Lung microvascular endothelial cell (primary cell): ENCODE measurements at regions not wholly inside any gene's neighbourhood (a gene's known extent, or its start where the extent isn't known, plus 50 kb on each side); places are given as distances from the start of the nearest gene placed in this dataset.

Source experiments
- DNase-seq, 2 donors: peaks; one replicate each; pipeline versions ENCODE4 v3.0.0 to v3.0.0-alpha.2; 2010; ENCODE audit warnings: low read depth in 2 of 2

DNA sequence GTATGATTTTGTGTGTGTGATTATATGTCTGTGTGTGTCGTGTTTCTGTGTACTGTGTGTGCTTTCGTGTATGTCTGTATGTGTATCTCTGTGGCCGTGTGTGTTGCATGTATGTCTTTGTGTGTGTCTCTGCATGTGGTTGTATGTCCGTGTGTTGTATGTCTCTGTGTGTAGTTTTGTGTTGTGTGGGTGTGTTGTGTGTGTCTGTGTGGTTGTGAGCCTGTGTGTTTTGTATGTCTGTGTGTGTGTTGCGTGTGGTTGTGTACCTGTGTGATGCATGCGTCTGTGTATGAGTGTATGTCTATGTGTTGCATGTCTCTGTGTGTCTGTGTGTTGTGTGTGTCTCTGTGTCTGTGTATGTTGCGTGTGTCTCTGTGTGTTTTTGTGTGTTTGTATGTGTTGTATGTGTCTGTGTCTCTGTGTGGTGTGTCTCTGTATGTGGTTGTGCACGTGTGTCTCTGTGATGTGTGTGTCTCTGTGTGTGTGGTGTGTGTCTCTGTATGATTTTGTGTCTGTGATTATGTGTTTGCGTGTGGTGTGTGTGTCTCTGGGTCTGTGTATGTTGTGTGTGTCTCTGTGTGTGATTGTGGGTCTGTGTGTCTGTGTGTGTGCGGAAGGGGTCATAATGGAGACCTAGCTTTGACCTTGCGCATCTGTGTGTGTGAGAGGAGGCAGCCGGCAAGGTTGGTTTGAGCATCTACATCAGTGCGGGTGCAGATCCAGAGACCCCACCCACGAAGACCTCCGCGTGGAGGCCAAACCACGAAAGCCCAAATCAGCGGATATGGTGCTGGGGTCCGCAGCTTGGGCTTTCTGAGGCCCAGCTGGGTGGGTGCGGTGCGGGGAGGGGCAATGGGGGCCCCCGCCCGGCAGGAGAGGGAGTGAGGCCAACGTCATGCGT lies 212.6 kb upstream of the GSE1 start:
- no peak for DNase-seq

DNA sequence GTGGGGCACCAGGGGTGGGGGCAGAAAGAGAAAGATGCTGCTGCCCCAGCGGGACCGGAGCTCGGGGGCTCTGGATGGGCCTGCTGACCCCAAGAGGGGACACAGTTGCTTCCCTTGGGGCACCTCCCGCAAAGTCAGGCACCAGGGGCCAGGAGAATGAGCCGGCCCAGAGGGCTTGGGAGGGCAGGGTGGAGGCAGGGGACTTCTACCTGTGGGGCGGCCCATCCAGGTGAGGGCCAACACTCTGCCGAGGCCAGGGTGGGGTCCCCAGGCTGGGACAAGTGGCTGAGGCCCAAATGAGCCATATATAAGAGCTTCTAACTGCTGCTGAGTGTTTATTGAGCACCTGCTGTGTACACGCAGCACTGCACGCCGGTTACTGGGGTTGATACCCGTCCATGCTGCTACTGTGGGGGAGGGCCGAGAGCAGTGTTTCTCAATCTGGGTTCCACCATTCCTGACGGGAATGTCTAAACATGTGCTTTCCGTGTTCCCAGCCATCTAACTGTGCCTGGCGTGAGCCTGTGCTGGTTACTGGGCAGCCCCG lies 211.7 kb upstream of the GSE1 start:
- no peak for DNase-seq

DNA sequence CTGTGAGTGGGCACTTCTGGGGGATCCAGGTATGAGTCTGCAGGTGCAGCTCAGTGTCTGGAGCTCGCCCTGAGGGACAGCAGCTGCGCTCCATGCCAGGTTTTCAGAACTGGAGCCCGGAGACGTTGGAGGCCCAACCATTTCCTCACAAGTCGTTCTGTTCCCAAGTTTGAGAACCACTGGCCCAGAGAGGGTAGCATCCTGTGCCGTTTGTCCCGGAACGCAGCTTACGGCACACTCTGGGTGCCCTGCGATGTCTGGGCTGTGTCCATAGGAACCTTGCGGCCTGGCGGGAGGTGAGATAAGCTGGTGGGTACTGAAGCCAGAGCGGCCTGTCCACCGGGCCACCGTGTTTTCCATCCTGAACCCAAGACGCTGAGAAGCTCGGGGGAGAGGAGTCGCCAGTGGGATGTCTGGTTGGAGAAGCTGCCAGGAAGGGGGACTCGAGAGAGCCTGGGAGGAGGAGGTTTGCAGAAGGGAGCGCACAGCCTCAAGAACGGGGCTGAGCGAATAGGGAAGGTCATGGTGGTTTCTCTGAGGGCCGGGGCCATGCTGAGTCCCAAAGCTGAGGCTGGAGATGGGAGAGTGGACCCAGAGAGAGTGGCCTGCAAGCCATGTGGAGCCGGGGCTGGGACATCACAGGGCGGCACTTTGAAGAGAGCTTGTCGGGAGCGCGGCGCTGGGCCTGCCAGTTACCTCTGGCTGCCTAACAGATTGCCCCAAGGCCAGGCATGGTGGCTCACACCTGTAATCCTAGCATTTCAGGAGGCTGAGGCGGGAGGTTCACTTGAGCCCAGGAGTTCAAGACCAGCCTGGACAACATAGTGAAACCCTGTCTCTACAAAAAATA lies 211.0 kb upstream of the GSE1 start:
- DNase-seq, result no peak

DNA sequence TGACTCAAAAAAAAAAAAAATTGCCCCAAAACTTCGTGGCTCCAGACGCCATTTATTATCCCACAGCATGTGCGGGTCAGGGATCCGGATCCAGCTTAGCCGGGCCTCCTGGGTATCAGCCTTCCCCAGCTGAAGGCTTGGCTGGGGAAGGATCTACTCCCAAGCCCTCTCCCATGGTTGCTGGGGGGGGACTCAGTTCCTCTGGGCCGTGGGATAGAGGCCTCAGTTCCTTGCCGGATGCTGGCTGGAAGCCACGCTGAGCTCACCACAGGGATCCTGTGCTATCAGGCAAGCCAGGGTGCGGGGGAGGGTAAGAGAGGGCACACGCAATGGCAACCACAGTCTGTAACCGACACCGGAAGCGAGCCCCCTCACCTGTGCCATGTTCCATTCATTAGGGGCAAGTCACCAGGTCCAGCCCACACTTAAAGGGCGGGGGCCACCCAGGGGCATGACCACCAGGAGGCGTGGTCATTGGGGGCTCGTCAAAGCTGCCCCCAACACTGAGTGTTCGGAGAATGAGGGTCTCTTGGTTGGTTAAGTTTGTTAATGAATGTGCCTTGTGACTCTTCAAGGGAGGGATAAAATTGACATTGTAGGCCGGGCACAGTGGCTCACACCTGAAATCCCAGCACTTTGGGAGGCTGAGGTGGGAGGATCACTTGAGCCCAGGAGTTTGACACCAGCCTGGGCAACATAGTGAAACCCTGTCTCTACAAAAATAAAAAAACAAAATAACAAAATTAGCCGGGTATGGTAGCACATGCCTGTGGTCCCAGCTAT lies 210.0 kb upstream of the GSE1 start:
- peak; percentile 87 to 90 for DNase-seq

DNA sequence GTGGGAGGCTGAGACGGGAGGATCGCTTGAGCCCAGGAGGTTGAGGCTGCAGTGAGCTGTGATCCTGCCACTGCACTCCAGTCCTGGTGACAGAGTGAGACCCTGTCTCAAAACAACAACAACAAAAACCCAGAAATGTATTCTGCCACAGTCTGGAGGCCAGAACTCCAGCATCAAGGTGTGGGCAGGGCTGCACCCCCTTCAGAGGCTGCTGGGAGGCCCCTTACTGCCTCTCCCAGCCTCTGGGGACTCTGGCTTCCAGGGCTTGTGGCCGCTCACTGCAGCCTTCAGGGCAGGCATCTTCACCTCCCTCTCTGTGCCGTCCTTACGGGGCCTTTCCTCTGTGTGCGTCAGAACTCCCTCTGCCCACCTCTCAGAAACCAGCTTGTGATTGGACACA lies 209.4 kb upstream of the GSE1 start:
- no peak for DNase-seq

DNA sequence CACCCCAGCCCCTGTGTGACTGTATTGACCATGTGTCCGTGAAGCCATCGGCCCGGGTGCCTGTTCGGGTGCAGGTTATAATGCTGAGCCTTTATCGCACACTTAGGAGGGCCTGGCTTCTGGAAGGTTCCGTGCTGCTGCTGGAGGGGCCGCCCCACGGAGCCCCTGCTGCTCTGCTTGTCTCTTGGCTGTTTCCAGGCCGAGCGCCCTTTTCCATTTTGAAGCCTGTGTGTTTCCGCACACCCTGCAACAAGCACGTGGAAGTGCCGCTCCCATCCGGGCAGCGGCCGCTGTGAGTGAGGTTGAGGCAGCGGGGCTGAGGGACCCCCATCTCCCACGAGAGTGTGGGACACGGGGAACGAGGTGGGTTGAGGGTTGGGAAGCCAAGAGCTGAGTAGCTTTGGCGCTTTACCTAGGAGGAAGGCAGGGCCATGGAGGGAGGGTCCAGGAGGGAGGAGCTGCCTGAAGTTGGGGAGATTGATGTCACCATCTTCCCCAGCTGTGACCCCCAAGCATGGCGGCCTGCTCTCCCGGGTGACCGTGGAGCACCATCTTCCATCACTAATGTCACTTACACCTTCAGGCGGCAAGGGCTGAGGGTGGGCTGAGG lies 200.1 kb upstream of the GSE1 start:
- no peak for DNase-seq

DNA sequence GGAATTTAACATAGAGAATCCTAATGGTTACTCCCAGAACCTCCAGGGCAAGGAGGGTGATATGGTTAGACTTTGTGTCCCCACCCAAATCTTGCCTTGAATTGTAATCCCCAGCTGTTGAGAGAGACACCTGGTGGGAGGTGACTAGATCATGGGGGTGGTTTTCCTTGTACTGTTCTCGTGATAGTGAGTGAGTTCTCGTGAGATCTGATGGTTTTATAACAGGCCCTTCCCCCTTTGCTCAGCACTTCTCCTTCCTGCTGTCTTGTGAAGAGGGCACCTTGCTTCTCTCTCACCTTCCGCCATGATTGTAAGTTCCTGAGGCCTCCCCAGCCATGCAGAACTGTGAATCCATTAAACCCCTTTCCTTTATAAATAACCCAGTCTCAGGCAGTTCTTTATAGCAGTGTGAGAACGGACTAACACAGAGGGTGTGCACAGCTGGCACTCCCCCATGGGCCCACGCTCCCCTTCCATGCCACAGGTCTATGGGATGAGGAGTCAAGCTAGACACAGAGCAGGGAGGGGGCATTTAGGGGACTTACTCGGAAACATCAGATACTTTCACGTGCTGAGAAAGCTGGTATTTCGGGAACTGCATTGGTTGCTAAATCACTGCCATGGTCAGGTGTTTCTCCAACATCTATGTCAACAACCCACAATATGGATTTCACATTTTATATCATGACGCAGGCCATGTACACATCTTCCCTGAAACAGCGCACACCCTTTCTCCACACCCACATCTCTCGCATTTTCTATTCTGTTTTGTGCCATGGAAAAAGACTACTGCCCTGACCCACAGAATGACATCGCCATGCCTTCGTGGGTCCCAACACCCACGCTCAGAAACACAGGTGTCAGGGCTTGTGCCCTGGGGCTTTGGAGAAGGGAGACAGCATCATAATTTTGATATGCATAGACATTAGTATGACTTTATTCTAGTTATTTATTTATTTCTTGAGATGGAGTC lies 199.1 kb upstream of the GSE1 start:
- no peak for DNase-seq

DNA sequence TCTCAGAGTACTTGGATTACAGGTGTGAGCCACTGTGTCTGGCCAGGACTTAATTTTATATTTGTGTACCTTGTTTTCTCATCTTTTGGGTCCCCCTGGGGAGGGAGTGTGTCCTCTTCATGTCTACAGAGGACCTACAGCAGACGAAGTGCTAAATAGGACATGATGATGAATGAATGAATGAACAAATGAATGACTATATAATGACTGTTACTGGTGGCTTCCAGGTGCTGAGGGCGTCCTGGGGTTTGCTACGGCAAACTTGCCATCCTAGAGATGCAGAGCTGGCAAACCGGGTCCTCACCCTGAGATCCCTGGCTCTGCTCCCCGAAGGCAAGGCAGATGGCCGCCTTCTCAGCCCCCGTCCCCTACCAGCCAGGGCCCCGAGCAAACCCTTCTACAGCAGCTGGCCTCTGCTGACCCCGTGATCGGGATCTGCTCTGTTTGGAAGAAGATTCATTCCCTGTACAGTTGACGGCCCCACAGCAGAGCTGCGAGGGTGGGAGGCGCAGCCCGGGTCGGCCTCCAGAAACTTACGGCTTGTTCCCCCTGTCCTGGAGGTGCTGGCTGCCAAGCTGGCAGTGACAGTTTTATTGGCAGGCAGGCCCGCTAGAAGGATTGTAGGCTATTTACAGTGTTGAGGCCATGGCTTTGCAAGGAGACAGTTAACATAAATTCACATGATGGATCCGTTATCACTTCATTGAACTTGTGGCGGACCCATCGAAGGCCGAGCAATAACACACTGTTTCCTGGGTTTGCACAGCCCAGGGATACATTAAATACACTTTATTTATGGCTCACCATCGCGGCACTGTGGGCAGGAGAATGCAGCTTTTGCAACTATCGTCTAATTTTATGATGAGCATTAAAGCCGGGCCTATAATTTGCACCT lies 197.7 kb upstream of the GSE1 start:
- DNase-seq, result no peak

DNA sequence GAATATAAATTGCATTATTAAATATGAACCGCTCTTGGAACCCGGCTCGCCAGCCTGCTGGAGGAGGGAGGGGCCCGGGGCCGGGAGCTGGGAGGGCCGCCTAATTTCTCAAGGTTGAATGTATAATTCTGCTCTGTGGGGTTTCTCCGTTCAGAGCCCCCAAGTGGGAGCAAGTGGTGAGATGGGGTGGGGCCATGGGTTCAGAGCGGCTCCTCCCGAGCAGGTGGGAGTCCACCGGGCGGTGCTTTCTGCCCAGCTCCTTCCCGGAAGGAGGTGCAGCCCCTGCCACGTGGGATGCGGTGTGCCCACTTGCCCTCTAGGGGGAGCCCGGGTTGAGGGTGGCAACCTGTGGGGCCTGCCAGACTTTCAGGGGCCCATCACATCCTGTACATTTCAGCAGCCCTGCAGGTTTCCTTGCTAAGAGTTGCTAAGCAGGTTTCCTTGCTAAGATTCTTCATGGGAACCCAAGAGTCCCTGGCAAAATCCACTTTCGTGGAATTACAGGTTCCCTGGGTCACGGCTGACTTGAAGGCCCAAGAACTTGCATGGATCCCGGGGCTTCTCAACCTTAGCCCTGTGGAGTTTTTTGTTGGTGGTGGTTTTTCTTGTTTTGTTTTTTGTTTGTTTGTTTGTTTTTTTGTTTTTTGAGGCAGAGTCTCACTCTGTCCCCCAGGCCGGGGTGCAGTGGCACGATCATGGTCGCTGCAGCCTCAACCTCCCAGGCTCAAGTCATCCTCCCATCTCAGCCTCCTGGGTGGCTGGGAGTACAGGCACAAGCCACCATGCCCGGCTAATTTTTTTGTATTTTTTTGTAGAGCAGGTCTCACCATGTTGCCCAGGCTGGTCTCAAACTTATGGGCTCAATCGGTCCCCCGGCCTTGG lies 196.7 kb upstream of the GSE1 start:
- peak in 1 of 2 donors; percentile 35 for DNase-seq

DNA sequence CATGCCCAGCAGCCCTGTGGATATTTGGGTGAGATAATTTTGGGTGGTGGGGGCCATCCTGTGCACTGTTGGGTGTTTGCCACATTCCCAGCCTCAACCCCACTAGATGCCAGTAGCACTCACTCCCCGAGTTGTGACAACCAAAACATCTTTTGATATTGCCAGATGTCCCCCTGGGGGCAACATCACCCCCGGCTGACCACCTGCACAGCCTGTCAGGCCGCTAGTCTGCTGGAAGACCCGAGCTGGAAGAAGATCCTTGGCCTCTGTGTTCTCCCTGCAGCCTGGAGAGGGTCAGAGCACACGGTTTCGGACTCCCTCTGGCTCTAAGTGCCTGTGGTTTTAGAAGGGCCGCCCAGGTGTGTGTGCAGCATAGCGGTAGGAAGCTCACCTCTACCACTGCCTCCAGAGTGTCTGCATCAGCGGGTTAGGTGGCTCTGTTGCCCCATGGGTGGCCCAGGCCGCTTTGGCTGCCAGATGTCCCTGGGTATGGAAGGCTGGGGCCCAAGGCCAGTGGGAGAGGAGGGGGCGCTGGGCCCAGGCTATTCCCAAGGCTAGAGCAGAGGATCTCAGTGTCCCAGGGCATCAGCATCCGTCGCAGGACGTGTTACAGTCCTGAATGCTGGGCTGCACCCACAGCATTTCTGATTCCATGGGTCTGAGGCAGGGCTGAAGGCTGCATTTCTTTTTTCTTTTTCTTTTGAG lies 195.8 kb upstream of the GSE1 start:
- no peak for DNase-seq

DNA sequence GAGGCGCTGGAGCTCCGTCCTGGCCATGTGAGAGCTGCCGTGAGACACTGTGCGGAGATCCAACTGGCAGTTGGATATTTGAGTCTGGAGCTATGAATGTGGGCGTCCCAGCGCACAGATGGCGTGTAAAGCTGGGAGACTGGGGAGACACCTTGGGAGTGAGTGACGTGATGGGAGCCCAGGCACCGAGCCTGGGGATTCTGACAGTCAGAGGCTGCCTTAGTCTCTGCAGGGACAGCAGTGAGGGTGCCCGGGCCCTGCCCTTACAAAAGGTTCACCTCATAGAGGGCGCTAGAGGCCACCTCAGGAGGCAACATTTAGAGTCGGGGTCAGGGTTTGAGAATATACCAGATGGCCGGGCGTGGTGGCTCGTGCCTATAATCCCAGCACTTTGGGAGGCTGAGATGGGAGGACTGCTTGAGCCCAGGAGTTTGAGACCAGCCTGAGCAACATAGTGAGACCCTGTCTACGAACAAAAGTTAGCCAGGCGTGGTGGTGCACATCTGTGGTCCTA lies 194.1 kb upstream of the GSE1 start:
- DNase-seq, result no peak

DNA sequence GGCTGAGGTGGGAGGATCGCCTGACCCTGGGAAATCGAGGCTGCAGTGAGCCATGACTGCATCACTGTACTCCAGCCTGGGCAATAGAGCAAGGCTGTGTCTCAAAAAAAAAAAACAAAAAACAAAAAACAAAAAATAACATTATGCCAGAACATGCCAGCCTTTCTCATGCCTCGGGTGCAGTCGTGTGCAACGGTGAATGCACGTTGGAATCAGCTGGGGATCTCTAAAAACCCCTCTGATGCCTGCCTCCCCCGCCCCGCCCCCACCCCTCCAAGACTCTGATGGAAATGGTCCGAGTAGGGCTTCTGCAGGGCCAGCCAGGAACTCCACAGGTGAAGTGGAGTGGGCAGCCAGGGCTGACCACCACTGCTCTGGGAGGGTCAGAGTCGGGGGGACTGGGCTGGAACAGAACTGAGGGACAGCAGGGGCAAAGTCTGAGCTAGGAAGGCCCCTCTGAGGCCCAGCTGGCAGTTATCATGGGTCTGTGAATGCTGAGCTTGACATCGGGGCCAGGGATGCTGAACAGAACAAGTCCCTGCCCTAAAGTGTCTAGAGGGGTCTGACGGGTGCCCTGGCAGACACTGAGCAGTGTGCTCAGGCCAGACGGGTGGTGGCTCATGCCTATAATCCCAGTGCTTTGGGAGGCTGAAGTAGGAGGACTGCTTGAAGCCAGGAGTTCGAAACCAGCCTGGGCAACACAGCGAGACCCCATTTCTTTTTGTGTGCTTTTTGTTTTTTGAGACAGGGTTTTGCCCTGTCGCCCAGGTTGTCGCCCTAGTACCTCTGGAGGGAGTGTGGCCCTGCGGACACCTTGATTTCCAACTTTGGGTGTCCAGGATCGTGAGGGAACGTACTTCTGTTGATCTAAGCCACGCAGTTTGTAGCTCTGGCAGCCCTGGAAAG lies 193.4 kb upstream of the GSE1 start:
- no peak for DNase-seq

DNA sequence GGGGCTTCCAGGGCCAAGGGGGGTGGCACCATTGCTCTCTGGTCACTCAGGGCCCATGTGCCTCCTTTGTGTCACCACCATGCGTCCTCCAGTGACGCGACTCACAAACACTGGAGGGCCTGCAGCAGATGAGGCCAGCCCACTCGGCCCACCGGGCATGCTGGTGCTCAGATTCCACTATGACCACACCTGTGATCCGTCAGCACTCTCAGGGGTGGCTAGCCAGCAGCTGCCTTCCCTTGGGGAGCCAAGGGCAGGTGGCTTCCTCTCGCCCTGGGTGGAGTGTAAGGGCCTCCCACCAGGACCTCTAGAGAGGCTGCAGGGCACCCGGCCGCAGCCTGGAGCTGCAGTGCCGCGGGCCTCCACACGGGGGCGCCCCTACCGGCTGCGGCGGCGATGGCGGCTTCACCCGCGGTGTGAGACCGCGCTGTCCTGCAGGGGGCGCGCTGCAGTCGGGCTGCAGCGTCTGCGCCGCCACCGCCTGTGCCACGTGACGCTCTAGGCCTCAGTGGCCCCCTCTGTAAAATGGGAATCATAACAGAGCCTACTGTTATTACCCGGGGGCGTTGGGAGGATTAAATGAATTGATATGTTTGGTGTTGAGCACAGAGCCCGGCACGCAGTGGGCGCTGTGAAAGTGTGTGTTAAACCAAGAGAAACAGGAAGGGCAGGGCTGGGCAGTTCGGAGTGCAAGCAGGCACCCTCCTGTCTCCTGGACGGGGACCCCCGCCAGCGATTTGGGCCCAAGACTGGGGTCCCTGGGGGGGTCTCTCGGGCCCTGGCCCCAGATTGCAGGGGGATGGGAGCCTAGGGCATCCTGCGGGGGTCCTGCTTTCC lies 192.4 kb upstream of the GSE1 start:
- peak; percentile 57 to 69 for DNase-seq

DNA sequence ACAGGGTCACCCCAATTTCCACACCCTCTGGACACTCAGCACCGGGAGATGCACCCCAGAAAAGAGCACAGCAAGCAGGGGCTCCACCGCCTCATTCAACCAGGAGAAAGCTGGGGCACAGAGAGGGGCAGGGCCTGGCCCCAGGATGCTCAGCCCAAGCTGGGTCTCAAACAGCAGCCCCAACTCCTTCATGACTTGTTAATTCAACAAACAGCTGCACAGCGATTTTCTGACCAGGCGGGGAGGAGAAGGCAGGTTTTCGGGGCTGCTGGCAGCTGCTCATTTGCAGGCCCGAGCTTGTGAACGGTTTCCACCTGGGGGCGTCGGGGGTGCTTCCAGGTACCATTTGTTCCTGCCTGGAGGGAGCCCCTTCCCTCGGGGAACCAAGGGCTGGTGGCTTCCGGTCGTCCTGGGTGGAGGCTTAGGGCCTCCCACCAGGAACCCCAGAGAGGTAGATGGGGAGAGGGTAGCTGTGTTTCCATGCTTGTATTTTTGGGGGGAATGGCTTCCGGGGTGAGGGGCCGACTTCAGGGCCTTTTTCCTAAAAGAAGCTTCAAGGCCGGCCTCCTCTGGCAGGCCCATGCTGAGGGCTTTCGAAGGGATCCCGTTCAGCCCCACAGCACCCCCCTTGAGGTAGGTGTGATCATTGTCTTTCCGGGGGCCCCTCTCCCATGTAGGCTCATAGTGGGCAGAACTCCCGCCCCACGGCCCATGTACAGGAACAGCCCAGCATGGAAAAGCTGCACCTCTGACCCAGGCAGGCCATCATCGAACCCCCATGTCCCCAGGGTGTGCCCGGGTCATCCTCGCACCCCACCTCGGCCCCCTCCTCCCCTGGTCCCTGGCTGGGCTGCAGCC lies 191.6 kb upstream of the GSE1 start:
- no peak for DNase-seq
